WTC11 (cell line): ENCODE measurements at regions not wholly inside any gene's neighbourhood (a gene's known extent, or its start where the extent isn't known, plus 50 kb on each side); places are given as distances from the start of the nearest gene placed in this dataset.

Experiments
- ATAC-seq: fragments of 200-7000 bp; cut with Tn5 transposase; 2 replicates; pipeline ENCODE4 v1.10.0; 2021; ENCODE audit warnings: mild to moderate bottlenecking, moderate library complexity
- CTCF ChIA-PET: fragments of 300-600 bp; sonication (Branson Sonifier 250); formaldehyde crosslinking; loops from one replicate; lab custom pipeline; 2021; ENCODE audit warnings: antibody characterized with exemption; lab: Charles Lee
- POLR2A ChIA-PET: fragments of 350-600 bp; sonication (Branson Sonifier 250); formaldehyde crosslinking; loops from one replicate; lab custom pipeline; 2021; ENCODE audit warnings: antibody characterized with exemption; lab: Charles Lee
- DNase-seq: peaks from one replicate; pipeline ENCODE4 v3.0.0; 2021; ENCODE audit warnings: low spot score
- H3K27ac Mint-ChIP-seq: 2 replicates; pipeline ENCODE4 v1.8.0; 2021; ENCODE audit warnings: mixed read lengths
- H3K27me3 Mint-ChIP-seq: 2 replicates; pipeline ENCODE4 v1.8.0; 2021; ENCODE audit warnings: low read depth, mild to moderate bottlenecking, moderate library complexity, mixed read lengths
- H3K36me3 Mint-ChIP-seq: 2 replicates; pipeline ENCODE4 v1.8.0; 2021; ENCODE audit warnings: mixed read lengths
- H3K4me1 Mint-ChIP-seq: 2 replicates; pipeline ENCODE4 v1.8.0; 2022; ENCODE audit warnings: mixed read lengths
- H3K4me3 Mint-ChIP-seq: 2 replicates; pipeline ENCODE4 v1.8.0; 2021; ENCODE audit warnings: mild to moderate bottlenecking, moderate library complexity, mixed read lengths
- H3K9me3 Mint-ChIP-seq: 2 replicates; pipeline ENCODE4 v1.8.0; 2021; ENCODE audit warnings: mixed read lengths
- ATF2 ChIP-seq: sonication (generic); formaldehyde crosslinking; IDR thresholded peaks from 2 replicates; pipeline ENCODE4 v1.8.1; 2022; ENCODE audit warnings: low read depth, missing genetic modification reagents, borderline replicate concordance
- CREB1 ChIP-seq: sonication (generic); formaldehyde crosslinking; IDR thresholded peaks from 2 replicates; pipeline ENCODE4 v1.8.0; 2023; ENCODE audit warnings: mild to moderate bottlenecking, missing genetic modification reagents
- ELF4 ChIP-seq: sonication (generic); formaldehyde crosslinking; IDR thresholded peaks from 2 replicates; pipeline ENCODE4 v1.8.1; 2022; ENCODE audit warnings: low read depth, mild to moderate bottlenecking, moderate library complexity, missing genetic modification reagents
- FOXJ3 ChIP-seq: sonication (generic); formaldehyde crosslinking; IDR thresholded peaks from 2 replicates; pipeline ENCODE4 v1.9.0; 2021; ENCODE audit warnings: missing genetic modification reagents, mild to moderate bottlenecking, borderline replicate concordance
- FOXP1 ChIP-seq: sonication (generic); formaldehyde crosslinking; IDR thresholded peaks from 2 replicates; pipeline ENCODE4 v1.8.0; 2022; ENCODE audit warnings: missing genetic modification reagents, mild to moderate bottlenecking, moderate library complexity, borderline replicate concordance
- FOXP4 ChIP-seq: sonication (generic); formaldehyde crosslinking; IDR thresholded peaks from 2 replicates; pipeline ENCODE4 v1.8.0; 2022; ENCODE audit warnings: mild to moderate bottlenecking, missing genetic modification reagents
- GABPB1 ChIP-seq: sonication (generic); formaldehyde crosslinking; IDR thresholded peaks from 2 replicates; pipeline ENCODE4 v1.8.1; 2023; ENCODE audit warnings: mild to moderate bottlenecking, missing genetic modification reagents
- JAZF1 ChIP-seq: fragments of 250-450 bp; sonication (Bioruptor Pico); IDR thresholded peaks from 2 replicates; pipeline ENCODE4 v1.9.0; 2021; ENCODE audit warnings: moderate library complexity, mild to moderate bottlenecking, inconsistent platforms
- JUN ChIP-seq: sonication (generic); formaldehyde crosslinking; IDR thresholded peaks from 2 replicates; pipeline ENCODE4 v1.8.0; 2023; ENCODE audit warnings: mild to moderate bottlenecking, missing genetic modification reagents
- KAT7 ChIP-seq: sonication (generic); formaldehyde crosslinking; IDR thresholded peaks from 2 replicates; pipeline ENCODE4 v1.8.1; 2023; ENCODE audit warnings: missing genetic modification reagents, mild to moderate bottlenecking, borderline replicate concordance
- MXD4 ChIP-seq: fragments of 250-450 bp; sonication (Bioruptor Pico); IDR thresholded peaks from 2 replicates; pipeline ENCODE4 v1.8.0; 2021; ENCODE audit warnings: mild to moderate bottlenecking, moderate library complexity, borderline replicate concordance
- MYBL2 ChIP-seq: sonication (generic); formaldehyde crosslinking; IDR thresholded peaks from 2 replicates; pipeline ENCODE4 v1.8.1; 2023; ENCODE audit warnings: mild to moderate bottlenecking, moderate library complexity, missing genetic modification reagents
- TEAD1 ChIP-seq: sonication (generic); formaldehyde crosslinking; IDR thresholded peaks from 2 replicates; pipeline ENCODE4 v1.8.0; 2022; ENCODE audit warnings: mild to moderate bottlenecking, missing genetic modification reagents
- TP53 ChIP-seq: sonication (generic); formaldehyde crosslinking; IDR thresholded peaks from 2 replicates; pipeline ENCODE4 v1.8.1; 2023; ENCODE audit warnings: mild to moderate bottlenecking, missing genetic modification reagents
- ZNF263 ChIP-seq: sonication (generic); formaldehyde crosslinking; IDR thresholded peaks from 2 replicates; pipeline ENCODE4 v1.8.1; 2022; ENCODE audit warnings: low read depth, mild to moderate bottlenecking, moderate library complexity, missing genetic modification reagents
- ZNF317 ChIP-seq: sonication (generic); formaldehyde crosslinking; IDR thresholded peaks from 2 replicates; pipeline ENCODE4 v1.8.1; 2023; ENCODE audit warnings: low read depth, mild to moderate bottlenecking, moderate library complexity, missing genetic modification reagents, borderline replicate concordance
- TF ChIP-seq, protein P1 (sequence below): sonication (generic); formaldehyde crosslinking; IDR thresholded peaks from 2 replicates; pipeline ENCODE4 v1.8.0; 2023; ENCODE audit warnings: missing genetic modification reagents
- TF ChIP-seq, protein P2 (sequence below): sonication (generic); formaldehyde crosslinking; conservative IDR thresholded peaks from 2 replicates; pipeline ENCODE4 v1.8.1; 2023; ENCODE audit warnings: mild to moderate bottlenecking, low read depth, missing genetic modification reagents, moderate library complexity
- TF ChIP-seq, protein P3 (sequence below): sonication (generic); formaldehyde crosslinking; conservative IDR thresholded peaks from 2 replicates; pipeline ENCODE4 v1.8.1; 2022; ENCODE audit warnings: mild to moderate bottlenecking, missing genetic modification reagents
- TF ChIP-seq, protein P4 (sequence below): sonication (generic); formaldehyde crosslinking; IDR thresholded peaks from 2 replicates; pipeline ENCODE4 v1.8.1; 2023; ENCODE audit warnings: mild to moderate bottlenecking, missing genetic modification reagents, moderate library complexity

DNA sequence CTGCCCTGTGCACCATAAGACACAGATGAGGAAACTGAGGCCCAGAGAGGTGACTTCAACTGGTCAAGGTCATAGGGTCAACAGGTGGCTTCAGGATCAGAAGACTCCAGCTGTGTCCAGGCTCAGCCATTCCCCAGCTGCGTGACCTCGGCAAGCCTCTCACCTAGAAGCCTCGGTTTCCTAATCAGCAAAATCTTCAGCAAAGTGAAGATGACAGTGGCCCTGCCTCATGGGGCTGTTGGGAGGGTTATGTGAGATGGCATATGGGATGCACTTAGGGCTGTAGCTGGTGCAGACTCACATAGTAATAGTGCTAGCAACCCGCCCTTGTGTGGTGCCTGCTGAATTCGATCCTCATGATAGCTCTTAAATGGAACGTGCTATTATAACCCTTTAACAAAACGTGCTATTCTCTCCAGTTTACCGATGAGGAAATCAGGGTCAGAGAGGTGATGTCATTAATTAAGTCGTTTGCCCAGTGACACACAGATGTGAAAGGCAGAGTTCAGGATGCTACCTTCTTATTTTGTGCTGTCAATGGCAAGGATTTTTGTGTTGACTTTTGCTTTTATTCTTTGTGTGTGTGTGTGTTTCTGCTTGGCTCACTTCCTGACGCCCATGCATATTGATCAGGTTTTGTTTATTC, 472.9 kb downstream of the MATN1 start:
- Mint-ChIP-seq H3K9me3 (no peaks in the 10 kb centered on the region), H3K27ac (no peak overlapping the region), H3K4me1 (peaks cover 3% of the 10 kb centered on the region; the same call in 1 of the 2 replicates), H3K4me3 (no peak overlapping the region), H3K27me3 (no peaks in the 10 kb centered on the region), H3K36me3 (no peaks in the 10 kb centered on the region)
- ATAC-seq: no peak
- ChIA-PET POLR2A (no interaction called here), CTCF (interaction anchor here (1.5 kb wide), 1 partner anchor 130 kb away, joined by 4 read pairs; no protein-coding TSS in a partner anchor)
- TF ChIP-seq MXD4 (CRISPR knock-in tag) (no peak), MYBL2 (CRISPR knock-in tag) (no peak), CREB1 (no peak), TEAD1 (no peak), FOXP4 (no peak), GABPB1 (CRISPR knock-in tag) (no peak), ZNF263 (CRISPR knock-in tag) (no peak), ATF2 (CRISPR knock-in tag) (no peak)
- TF ChIP-seq, protein P1, sequence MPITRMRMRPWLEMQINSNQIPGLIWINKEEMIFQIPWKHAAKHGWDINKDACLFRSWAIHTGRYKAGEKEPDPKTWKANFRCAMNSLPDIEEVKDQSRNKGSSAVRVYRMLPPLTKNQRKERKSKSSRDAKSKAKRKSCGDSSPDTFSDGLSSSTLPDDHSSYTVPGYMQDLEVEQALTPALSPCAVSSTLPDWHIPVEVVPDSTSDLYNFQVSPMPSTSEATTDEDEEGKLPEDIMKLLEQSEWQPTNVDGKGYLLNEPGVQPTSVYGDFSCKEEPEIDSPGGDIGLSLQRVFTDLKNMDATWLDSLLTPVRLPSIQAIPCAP (CRISPR knock-in tag): no peak
- DNase-seq: no peak

GRCh38 chr1:30249446-30250337, 473.7 kb downstream of the MATN1 start:
- no peak for ATAC-seq
- no peaks in the 10 kb centered on the region for H3K9me3 Mint-ChIP-seq
- H3K4me3 Mint-ChIP-seq: no peak overlapping the region
- H3K27ac Mint-ChIP-seq: no peak overlapping the region
- POLR2A ChIA-PET: no interaction called here
- H3K4me1 Mint-ChIP-seq: peaks cover 3% of the 10 kb centered on the region; the same call in 1 of the 2 replicates
- H3K27me3 Mint-ChIP-seq: no peaks in the 10 kb centered on the region
- no peaks in the 10 kb centered on the region for H3K36me3 Mint-ChIP-seq
- no peak for TF ChIP-seq ZNF317
- TF ChIP-seq, all 79 proteins: peak for 0
- CTCF ChIA-PET: interaction anchor here (1.5 kb wide), 1 partner anchor 130 kb away, joined by 4 read pairs; no protein-coding TSS in a partner anchor
- no peak for DNase-seq

DNA sequence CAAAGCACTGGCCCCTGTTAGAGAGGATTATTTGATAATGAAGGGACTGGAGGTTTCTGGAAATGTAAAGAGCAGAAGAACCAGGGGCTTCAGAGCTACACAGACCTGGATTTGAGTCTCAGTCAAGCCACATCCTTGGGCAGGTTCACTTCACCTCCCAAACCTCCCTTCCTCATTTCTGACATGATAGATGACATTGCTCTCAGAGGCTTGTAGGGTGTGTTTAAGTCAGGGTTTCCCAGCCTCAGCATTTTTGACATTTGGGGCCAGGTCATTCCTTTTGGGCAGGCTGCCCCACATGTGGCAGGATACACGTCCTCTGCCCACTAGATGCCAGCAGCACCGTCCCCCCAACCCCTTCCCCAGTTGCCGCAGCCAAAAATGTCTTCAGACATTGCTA, 474.6 kb downstream of the MATN1 start:
- Mint-ChIP-seq H3K27ac (no peak overlapping the region), H3K4me1 (peaks cover 3% of the 10 kb centered on the region; the same call in 1 of the 2 replicates)
- CTCF ChIA-PET: no interaction called here
- TF ChIP-seq, protein P2, sequence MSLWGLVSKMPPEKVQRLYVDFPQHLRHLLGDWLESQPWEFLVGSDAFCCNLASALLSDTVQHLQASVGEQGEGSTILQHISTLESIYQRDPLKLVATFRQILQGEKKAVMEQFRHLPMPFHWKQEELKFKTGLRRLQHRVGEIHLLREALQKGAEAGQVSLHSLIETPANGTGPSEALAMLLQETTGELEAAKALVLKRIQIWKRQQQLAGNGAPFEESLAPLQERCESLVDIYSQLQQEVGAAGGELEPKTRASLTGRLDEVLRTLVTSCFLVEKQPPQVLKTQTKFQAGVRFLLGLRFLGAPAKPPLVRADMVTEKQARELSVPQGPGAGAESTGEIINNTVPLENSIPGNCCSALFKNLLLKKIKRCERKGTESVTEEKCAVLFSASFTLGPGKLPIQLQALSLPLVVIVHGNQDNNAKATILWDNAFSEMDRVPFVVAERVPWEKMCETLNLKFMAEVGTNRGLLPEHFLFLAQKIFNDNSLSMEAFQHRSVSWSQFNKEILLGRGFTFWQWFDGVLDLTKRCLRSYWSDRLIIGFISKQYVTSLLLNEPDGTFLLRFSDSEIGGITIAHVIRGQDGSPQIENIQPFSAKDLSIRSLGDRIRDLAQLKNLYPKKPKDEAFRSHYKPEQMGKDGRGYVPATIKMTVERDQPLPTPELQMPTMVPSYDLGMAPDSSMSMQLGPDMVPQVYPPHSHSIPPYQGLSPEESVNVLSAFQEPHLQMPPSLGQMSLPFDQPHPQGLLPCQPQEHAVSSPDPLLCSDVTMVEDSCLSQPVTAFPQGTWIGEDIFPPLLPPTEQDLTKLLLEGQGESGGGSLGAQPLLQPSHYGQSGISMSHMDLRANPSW (CRISPR knock-in tag): no peak
- TF ChIP-seq, protein P3, sequence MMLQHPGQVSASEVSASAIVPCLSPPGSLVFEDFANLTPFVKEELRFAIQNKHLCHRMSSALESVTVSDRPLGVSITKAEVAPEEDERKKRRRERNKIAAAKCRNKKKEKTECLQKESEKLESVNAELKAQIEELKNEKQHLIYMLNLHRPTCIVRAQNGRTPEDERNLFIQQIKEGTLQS (CRISPR knock-in tag): no peak
- no peak for TF ChIP-seq JUN (CRISPR knock-in tag)
- no peak for TF ChIP-seq TP53 (CRISPR knock-in tag)
- no peak for TF ChIP-seq ELF4 (CRISPR knock-in tag)
- TF ChIP-seq, protein P4, sequence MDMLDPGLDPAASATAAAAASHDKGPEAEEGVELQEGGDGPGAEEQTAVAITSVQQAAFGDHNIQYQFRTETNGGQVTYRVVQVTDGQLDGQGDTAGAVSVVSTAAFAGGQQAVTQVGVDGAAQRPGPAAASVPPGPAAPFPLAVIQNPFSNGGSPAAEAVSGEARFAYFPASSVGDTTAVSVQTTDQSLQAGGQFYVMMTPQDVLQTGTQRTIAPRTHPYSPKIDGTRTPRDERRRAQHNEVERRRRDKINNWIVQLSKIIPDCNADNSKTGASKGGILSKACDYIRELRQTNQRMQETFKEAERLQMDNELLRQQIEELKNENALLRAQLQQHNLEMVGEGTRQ (CRISPR knock-in tag): no peak
- no peak for TF ChIP-seq JAZF1 (CRISPR knock-in tag)
- TF ChIP-seq FOXP1 (CRISPR knock-in tag): no peak
- no peak for TF ChIP-seq KAT7 (CRISPR knock-in tag)
- TF ChIP-seq FOXJ3: no peak
- no peak for TF ChIP-seq CREB1

More for the DNA sequence above, 474.6 kb downstream of the MATN1 start:
- POLR2A ChIA-PET: no interaction called here
- H3K9me3 Mint-ChIP-seq: no peaks in the 10 kb centered on the region
- no peaks in the 10 kb centered on the region for H3K36me3 Mint-ChIP-seq
- no peak for DNase-seq
- no peak for ATAC-seq
- no peaks in the 10 kb centered on the region for H3K27me3 Mint-ChIP-seq
- H3K4me3 Mint-ChIP-seq: no peak overlapping the region
